Aorta (tissue), 5 donors: ENCODE measurements at regions not wholly inside any gene's neighbourhood (a gene's known extent, or its start where the extent isn't known, plus 50 kb on each side); places are given as distances from the start of the nearest gene placed in this dataset.

Experiments used
- ATAC-seq: fragments of 200-7000 bp; cut with Tn5 transposase; one replicate; pipeline ENCODE4 v1.9.1; 2022; ENCODE audit warnings: moderate library complexity; ENCODE audit not compliant: low FRiP score
- DNase-seq, 2 donors: peaks; one replicate each; pipeline ENCODE4 v3.0.0-alpha.2; 2020
- H3K27ac ChIP-seq, 2 donors: one replicate each; pipeline ENCODE4 v1.5.1; 2013; ENCODE audit warnings: low read length in 2 of 2, mild to moderate bottlenecking in 2 of 2, moderate library complexity in 2 of 2, control low read depth in 1 of 2, inconsistent platforms in 1 of 2, low read depth in 1 of 2
- H3K27me3 ChIP-seq, 2 donors: one replicate each; pipeline ENCODE4 v1.6.1; 2013; ENCODE audit warnings: control low read depth in 1 of 2, low read length in 1 of 2, mild to moderate bottlenecking in 1 of 2, moderate library complexity in 1 of 2; ENCODE audit not compliant: insufficient read depth in 2 of 2, control insufficient read depth in 1 of 2
- H3K36me3 ChIP-seq, 2 donors: one replicate each; pipeline ENCODE4 v1.6.1; 2013; ENCODE audit warnings: control low read depth in 1 of 2, low read length in 1 of 2, mild to moderate bottlenecking in 1 of 2; ENCODE audit not compliant: insufficient read depth in 2 of 2, control insufficient read depth in 1 of 2
- H3K4me1 ChIP-seq, 2 donors: one replicate each; pipeline ENCODE4 v1.6.1; 2013; ENCODE audit warnings: low read length in 2 of 2, control low read depth in 1 of 2, mild to moderate bottlenecking in 1 of 2, moderate library complexity in 1 of 2; ENCODE audit not compliant: insufficient read depth in 2 of 2, control insufficient read depth in 1 of 2
- H3K4me3 ChIP-seq, 2 donors: one replicate each; pipeline ENCODE4 v1.5.1; 2013; ENCODE audit warnings: low read length in 2 of 2, control low read depth in 1 of 2, mild to moderate bottlenecking in 1 of 2
- H3K9me3 ChIP-seq: one replicate; pipeline ENCODE4 v1.6.1; 2013; ENCODE audit warnings: mild to moderate bottlenecking, low read length; ENCODE audit not compliant: control insufficient read depth
- WGBS, 2 donors: extraction: QIAGEN DNeasy Blood & Tissue Kit; methylation state at CpG; one replicate each; pipeline ENCODE4 v1.1.7; 2013; 5-methylcytosine and 5-hydroxymethylcytosine counted together
- intact Hi-C, 2 donors: fragments of 100-400 bp; cut with DNase I; formaldehyde crosslinking; loops; one replicate each; pipeline versions ENCODE4 v1.14.2 to v1.15.0; 2022
- donor health status: healthy with polysubstance abuse.
- donor health status: Bipolar disorder and iron deficiency.
- donor health status: DM: no; HTN: no; CAD: no.
- donor health status: DM: no; HTN: no; CAD: no.
- donor health status: DM: yes; HTN: yes; CAD: no.

DNA sequence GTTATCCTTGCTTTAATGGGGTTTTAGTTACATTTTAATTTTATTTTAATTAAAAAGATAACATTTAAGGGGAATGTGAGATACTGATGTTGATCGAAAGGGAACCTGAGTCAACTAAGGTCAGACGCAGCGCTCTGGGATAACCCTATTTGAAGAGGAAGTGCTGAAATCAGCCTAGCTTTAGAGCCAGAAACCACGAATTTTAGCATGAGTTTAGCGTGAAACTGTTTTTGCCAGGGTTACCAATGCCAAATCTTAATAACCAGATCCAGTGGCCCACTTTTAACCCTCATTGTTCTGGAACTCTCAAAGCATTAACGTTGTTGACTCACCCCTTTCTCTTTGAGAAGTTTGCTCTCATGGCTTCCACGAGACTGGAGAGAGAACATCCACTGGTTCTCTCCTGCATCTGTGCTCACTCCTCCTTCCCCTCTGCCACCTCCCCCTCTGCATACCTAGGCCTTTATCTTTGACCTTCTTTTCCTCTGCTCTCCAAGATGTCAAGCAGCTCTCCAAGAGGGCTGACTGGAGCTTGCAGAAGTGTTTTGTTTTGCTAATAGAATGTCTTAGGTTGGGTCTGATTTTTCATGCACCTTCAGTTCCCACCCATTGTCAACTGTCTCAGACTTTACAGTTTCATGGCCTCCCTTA is 198.3 kb upstream of the CELF2 start:
- ATAC-seq: no peak
- H3K4me1 ChIP-seq: peaks cover 0 to 6% of the 10 kb centered on the region in 2 donors
- DNase-seq: no peak

DNA sequence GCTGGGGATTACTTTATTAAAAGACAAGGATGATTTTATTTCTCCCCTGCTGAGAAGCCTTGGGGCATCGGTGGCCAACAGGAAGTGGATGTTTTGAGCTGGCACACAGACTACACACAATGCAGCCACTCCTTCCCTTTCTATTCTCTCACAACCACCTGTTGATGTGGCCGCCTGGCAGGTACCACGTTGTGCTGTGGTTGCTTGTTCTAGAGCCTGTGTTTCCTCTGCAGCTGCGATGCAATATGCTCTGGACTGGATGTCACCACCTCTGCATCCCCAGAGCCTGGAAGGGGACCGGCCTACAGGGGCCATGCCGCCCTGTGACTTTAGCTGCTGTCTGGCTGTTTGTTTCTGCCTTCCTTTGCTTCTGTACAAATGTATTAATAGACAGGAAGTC is 195.7 kb upstream of the CELF2 start:
- H3K27ac ChIP-seq: peak overlapping the region in 1 of 2 donors; percentile 54
- intact Hi-C loops: loop anchor here (10.0 kb wide), 2 partner anchors 93 to 193 kb away; partner anchors contain the start of gene CELF2 (in 1 of the 2)

More for the DNA sequence above, 198.3 kb upstream of the CELF2 start:
- H3K27ac ChIP-seq: peak overlapping the region in 1 of 2 donors; percentile 45
- H3K4me3 ChIP-seq: no peak overlapping the region
- no peaks in the 10 kb centered on the region for H3K9me3 ChIP-seq
- no peaks in the 10 kb centered on the region for H3K27me3 ChIP-seq
- intact Hi-C loops: no loop called here
- no peaks in the 10 kb centered on the region for H3K36me3 ChIP-seq
- WGBS, 2 donors: 4 to 5% methylated on average over 7 of the region's 7 CpGs

DNA sequence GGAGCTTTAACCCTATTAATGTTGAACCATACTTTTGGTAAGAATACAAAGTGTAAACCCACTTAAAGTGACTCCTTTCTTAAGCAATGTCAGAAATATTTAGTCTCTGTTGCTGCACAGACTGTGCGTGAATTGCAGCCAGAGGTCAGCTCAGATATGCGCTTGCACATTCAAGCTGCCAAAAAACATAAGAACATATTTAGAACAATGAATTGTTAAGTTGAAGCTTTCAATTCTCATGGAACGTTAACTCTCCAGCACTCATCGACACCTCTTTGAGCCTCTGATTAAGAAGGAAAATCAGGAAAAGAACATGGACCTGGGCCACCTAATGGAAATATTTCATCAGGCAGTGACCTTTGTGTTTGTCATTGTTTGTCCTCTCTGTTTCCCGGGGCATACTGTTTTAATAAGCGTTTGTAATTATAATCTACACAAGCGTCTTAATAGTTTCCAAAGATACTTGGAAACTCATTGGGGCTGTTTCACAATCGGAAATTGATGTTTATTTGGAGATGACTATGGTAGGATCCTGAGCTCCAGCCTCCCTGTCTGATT is 193.0 kb upstream of the CELF2 start:
- 4 to 6% methylated on average over 8 of the region's 8 CpGs for WGBS, 2 donors
- ATAC-seq (peak; percentile 86), DNase-seq (peak; percentile 65 to 81)
- no peak overlapping the region for H3K4me3 ChIP-seq
- peaks cover 4 to 11% of the 10 kb centered on the region in 2 donors for H3K4me1 ChIP-seq
- intact Hi-C loops: loop anchor here (10.0 kb wide), 2 partner anchors 90 to 190 kb away; partner anchors contain the start of gene CELF2 (in 1 of the 2)
- no peaks in the 10 kb centered on the region for H3K9me3 ChIP-seq
- no peaks in the 10 kb centered on the region for H3K36me3 ChIP-seq
- no peaks in the 10 kb centered on the region for H3K27me3 ChIP-seq
- H3K27ac ChIP-seq: peak overlapping the region; percentile 80 to 93

More for the DNA sequence above, 195.7 kb upstream of the CELF2 start:
- Histone ChIP-seq H3K9me3 (no peaks in the 10 kb centered on the region), H3K4me3 (no peak overlapping the region), H3K36me3 (no peaks in the 10 kb centered on the region), H3K4me1 (peaks cover 4 to 10% of the 10 kb centered on the region in 2 donors), H3K27me3 (no peaks in the 10 kb centered on the region)
- no peak for ATAC-seq
- WGBS, 2 donors: 9% methylated on average over 6 of the region's 6 CpGs
- no peak for DNase-seq

DNA sequence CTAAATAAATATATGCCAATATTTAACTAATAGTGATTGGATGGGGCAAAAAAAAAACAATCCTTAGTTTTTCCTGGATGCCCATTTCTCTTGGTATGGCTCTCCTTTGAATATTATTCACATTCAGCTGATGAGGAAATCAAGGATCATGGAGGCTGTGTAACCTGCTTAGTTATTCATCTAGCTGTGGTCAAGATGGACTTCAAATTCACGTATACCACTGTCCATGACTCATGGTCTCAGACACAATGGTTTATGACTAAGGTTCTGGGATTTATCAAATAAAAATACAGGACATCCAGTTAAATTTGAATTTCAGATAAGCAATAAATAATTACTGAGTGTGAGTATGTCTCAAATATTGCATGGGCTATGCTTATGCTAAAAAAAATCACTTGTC is 191.5 kb upstream of the CELF2 start:
- no peak overlapping the region for H3K4me3 ChIP-seq
- H3K27me3 ChIP-seq: no peaks in the 10 kb centered on the region
- DNase-seq (no peak), ATAC-seq (no peak)
- 29 to 35% methylated on average over 1 of the region's 1 CpG for WGBS, 2 donors
- H3K36me3 ChIP-seq: no peaks in the 10 kb centered on the region
- no peaks in the 10 kb centered on the region for H3K9me3 ChIP-seq
- H3K27ac ChIP-seq: no peak overlapping the region
- intact Hi-C loops: loop anchor here (10.0 kb wide), 2 partner anchors 89 to 189 kb away; partner anchors contain the start of gene CELF2 (in 1 of the 2)
- H3K4me1 ChIP-seq: peaks cover 4 to 10% of the 10 kb centered on the region in 2 donors

DNA sequence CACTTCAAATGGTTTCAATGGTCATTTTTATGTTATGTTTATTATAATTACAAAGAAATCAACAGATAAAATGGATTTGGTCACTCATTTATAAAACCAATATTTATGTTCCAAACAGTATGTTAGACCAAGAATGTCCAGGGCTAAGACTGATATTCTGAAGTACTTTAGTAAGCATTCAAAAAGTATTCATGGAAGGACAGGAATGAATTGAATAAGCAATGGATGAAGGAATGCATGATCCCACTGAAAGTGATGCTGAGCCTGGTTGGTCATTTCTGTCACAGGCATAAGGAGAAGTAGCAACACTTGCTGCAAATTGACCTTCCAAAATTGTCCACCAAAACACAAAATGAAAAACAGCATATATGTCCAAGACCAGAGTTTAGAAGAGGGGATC is 189.0 kb upstream of the CELF2 start:
- no peak overlapping the region for H3K27ac ChIP-seq
- H3K4me1 ChIP-seq: peaks cover 4 to 6% of the 10 kb centered on the region in 2 donors
- DNase-seq (no peak), ATAC-seq (no peak)
- H3K36me3 ChIP-seq: no peaks in the 10 kb centered on the region
- intact Hi-C loops: loop anchor here (10.0 kb wide), 2 partner anchors 86 to 186 kb away; partner anchors contain the start of gene CELF2 (in 1 of the 2)
- no peak overlapping the region for H3K4me3 ChIP-seq
- no peaks in the 10 kb centered on the region for H3K27me3 ChIP-seq
- no peaks in the 10 kb centered on the region for H3K9me3 ChIP-seq

DNA sequence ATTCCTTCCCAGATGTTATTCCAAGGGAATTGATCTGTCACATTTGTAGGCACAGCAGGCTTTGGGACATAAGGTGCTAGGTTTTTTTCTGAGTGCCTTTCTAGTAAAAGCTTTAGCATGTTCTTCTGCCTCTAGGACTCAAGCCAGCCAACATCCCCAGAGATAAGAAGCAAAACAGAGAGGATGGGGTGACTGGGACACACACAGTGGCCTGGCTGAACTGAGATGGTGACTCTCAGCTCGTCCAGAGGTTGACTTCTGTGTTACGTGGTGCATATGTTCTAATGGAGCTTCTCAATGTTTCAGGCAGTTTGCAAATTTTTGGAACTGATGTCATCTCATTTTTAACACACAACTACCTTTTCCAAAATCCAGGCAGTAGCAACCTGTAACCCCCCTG is 188.1 kb upstream of the CELF2 start:
- no peak for DNase-seq
- intact Hi-C loops: loop anchor here (10.0 kb wide), 2 partner anchors 85 to 185 kb away; partner anchors contain the start of gene CELF2 (in 1 of the 2)
- no peaks in the 10 kb centered on the region for H3K9me3 ChIP-seq
- H3K36me3 ChIP-seq: no peaks in the 10 kb centered on the region
- no peak overlapping the region for H3K4me3 ChIP-seq
- H3K27me3 ChIP-seq: no peaks in the 10 kb centered on the region
- WGBS, 2 donors: 0 to 10% methylated on average over 2 of the region's 2 CpGs
- ATAC-seq: no peak
- H3K27ac ChIP-seq: peak overlapping the region in 1 of 2 donors; percentile 96
- H3K4me1 ChIP-seq: peaks cover 4 to 6% of the 10 kb centered on the region in 2 donors

DNA sequence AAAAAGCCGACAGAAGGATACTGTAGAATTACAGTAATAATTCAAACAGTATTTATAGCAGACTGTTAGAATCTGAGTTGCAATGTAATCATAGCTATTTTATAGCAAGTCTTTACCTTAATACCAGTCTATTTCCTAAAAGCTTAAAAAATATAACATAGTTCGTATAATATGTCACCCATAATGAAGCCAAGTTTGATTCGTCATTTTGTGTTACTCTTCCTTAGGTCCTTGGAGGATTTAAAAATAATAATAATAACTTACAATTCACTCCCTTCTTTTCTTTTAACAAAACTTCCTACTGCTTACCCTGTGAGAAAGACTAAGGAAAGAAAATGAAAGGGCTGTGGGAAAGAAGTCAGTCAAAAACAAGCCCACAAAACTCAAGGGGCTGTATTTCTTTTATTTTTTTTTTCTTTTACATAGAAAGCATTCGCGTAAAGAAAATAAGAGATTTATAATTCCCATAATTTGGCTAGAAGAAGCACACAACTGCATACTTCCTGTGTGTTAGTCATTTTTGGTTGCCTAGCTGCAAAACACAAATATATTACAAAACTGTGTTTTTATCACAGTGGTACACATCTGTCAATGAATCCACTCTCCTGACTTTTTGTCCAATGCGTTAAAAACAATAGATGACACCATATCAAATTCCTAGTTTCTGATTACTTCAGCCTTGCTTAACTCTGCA is 187.2 kb upstream of the CELF2 start:
- H3K27ac ChIP-seq: peak overlapping the region; percentile 72 to 92
- H3K9me3 ChIP-seq: no peaks in the 10 kb centered on the region
- DNase-seq (no peak), ATAC-seq (peak; percentile 86)
- no peak overlapping the region for H3K4me3 ChIP-seq
- WGBS, 2 donors: 3 to 6% methylated on average over 6 of the region's 6 CpGs
- no peaks in the 10 kb centered on the region for H3K27me3 ChIP-seq
- H3K36me3 ChIP-seq: no peaks in the 10 kb centered on the region
- intact Hi-C loops: loop anchor here (2.0 to 5.0 kb wide), 5 partner anchors 33 to 186 kb away; partner anchors contain the start of gene CELF2 (in 1 of the 2)
- peaks cover 4% of the 10 kb centered on the region in 2 donors for H3K4me1 ChIP-seq

DNA sequence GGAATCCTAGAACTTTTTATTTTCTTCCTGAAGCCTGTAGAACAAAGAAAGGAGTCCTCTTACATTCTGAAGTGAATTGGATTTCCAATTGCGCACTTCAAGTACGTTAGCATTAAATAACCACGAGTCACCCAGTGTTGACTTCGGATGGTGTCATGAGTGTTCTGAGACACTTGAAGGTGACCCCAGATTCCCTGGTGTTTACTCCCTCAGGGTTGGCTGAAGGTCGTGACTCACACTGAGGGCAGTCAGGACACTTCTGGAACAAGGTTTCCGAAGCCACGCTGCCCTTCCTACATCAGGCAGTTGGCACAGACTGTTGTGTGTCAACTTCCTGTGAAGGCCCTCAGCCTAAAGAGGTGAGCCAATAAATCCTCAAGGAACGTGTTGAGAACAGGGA is 186.6 kb upstream of the CELF2 start:
- Histone ChIP-seq H3K27ac (peak overlapping the region; percentile 72 to 92), H3K27me3 (no peaks in the 10 kb centered on the region), H3K9me3 (no peaks in the 10 kb centered on the region), H3K36me3 (no peaks in the 10 kb centered on the region), H3K4me1 (peaks cover 0 to 3% of the 10 kb centered on the region in 2 donors), H3K4me3 (no peak overlapping the region)
- ATAC-seq (peak; percentile 79), DNase-seq (peak; percentile 82 to 84)
- 21 to 22% methylated on average over 8 of the region's 8 CpGs for WGBS, 2 donors
- intact Hi-C loops: loop anchor here (2.0 to 5.0 kb wide), 5 partner anchors 34 to 186 kb away; partner anchors contain the start of gene CELF2 (in 1 of the 2)
